Chondrocyte (in vitro differentiated cells): ENCODE measurements at regions not wholly inside any gene's neighbourhood (a gene's known extent, or its start where the extent isn't known, plus 50 kb on each side); places are given as distances from the start of the nearest gene placed in this dataset.

Experiments
- DNase-seq: peaks from one replicate; pipeline ENCODE4 v3.0.0; 2021; ENCODE audit warnings: mixed read lengths, low spot score
- H3K27ac Mint-ChIP-seq: one replicate; pipeline ENCODE4 v1.8.0; 2021; ENCODE audit warnings: mild to moderate bottlenecking, moderate library complexity, mixed read lengths; ENCODE audit not compliant: unreplicated experiment
- H3K27me3 Mint-ChIP-seq: 2 replicates; pipeline ENCODE4 v1.8.0; 2021; ENCODE audit warnings: low read depth, mixed read lengths
- H3K36me3 Mint-ChIP-seq: 2 replicates; pipeline ENCODE4 v1.8.0; 2021; ENCODE audit warnings: low read depth, mixed read lengths
- H3K4me1 Mint-ChIP-seq: 2 replicates; pipeline ENCODE4 v1.8.0; 2021; ENCODE audit warnings: low read depth, mild to moderate bottlenecking, mixed read lengths
- H3K4me3 Mint-ChIP-seq: one replicate; pipeline ENCODE4 v1.8.0; 2021; ENCODE audit warnings: mild to moderate bottlenecking, moderate library complexity, mixed read lengths; ENCODE audit not compliant: unreplicated experiment
- H3K9me3 Mint-ChIP-seq: 2 replicates; pipeline ENCODE4 v1.8.0; 2021; ENCODE audit warnings: low read depth, mixed read lengths
- CTCF ChIP-seq: fragments of 200-600 bp; sonication (generic); IDR thresholded peaks from 2 replicates; pipeline ENCODE4 v1.5.0; 2021; ENCODE audit warnings: antibody characterized with exemption, mild to moderate bottlenecking, moderate library complexity

DNA sequence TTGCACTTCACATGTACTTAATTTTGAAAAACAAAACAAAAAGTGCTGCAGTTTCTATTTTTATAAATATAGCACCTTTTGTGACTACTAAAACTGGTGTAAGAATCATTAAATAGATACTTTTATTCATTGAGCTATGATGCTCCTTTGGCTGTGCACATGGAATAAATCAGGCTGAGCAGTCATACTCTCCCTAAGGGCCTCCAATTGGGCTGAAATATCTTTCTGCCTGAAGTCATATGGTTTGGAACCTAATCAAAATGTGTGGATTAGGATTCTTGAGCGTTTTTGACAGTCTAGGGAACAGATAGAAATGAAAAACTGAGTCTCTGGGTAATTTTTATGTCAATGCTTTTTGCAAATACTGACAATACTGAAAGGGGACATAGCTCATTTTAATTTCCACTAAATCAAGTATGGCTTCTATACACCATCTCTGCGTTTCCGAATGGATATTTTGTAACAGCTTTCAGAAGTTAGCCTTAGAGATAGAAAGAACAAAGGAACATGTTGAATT is 392.2 kb upstream of the ROBO1 start:
- no peak for TF ChIP-seq CTCF
- H3K9me3 Mint-ChIP-seq: peaks cover 3% of the 10 kb centered on the region
- H3K4me3 Mint-ChIP-seq: no peak overlapping the region
- DNase-seq: no peak
- no peaks in the 10 kb centered on the region for H3K4me1 Mint-ChIP-seq
- no peaks in the 10 kb centered on the region for H3K36me3 Mint-ChIP-seq
- no peak overlapping the region for H3K27ac Mint-ChIP-seq
- no peaks in the 10 kb centered on the region for H3K27me3 Mint-ChIP-seq

DNA sequence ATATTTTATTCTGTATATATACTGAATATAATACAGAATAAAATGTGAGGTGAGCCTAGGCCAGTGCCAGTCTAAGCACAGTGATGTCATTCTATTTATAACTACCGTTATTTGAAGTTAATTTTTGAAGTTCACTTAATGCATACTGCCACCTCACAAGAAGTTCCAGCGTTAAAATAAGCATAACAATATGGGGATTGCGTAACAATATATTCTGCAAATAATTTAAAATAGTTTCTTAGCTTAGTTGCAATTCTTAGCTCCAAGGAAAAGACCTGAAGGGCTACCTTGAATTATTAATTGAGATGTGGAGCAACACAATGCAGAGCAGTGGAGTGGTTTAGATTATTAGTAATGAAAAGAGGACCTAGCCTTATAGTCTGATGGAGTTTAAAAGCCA is 390.5 kb upstream of the ROBO1 start:
- Mint-ChIP-seq H3K9me3 (no peaks in the 10 kb centered on the region), H3K27me3 (no peaks in the 10 kb centered on the region), H3K36me3 (no peaks in the 10 kb centered on the region), H3K4me1 (no peaks in the 10 kb centered on the region), H3K27ac (no peak overlapping the region), H3K4me3 (no peak overlapping the region)
- DNase-seq: no peak
- no peak for TF ChIP-seq CTCF

GRCh38 chr3:80157546-80157945 is 389.7 kb upstream of the ROBO1 start:
- H3K4me3 Mint-ChIP-seq: no peak overlapping the region
- H3K27ac Mint-ChIP-seq: no peak overlapping the region
- H3K36me3 Mint-ChIP-seq: no peaks in the 10 kb centered on the region
- no peaks in the 10 kb centered on the region for H3K9me3 Mint-ChIP-seq
- H3K27me3 Mint-ChIP-seq: no peaks in the 10 kb centered on the region
- no peaks in the 10 kb centered on the region for H3K4me1 Mint-ChIP-seq
- no peak for DNase-seq
- TF ChIP-seq CTCF: no peak

GRCh38 chr3:80152692-80153091 is 384.9 kb upstream of the ROBO1 start:
- peaks cover 23% of the 10 kb centered on the region for H3K9me3 Mint-ChIP-seq
- no peak for DNase-seq
- no peak for TF ChIP-seq CTCF
- H3K27ac Mint-ChIP-seq: no peak overlapping the region
- H3K4me3 Mint-ChIP-seq: no peak overlapping the region
- H3K36me3 Mint-ChIP-seq: no peaks in the 10 kb centered on the region
- no peaks in the 10 kb centered on the region for H3K27me3 Mint-ChIP-seq
- H3K4me1 Mint-ChIP-seq: no peaks in the 10 kb centered on the region

- peaks cover 2% of the 10 kb centered on the region for H3K36me3 Mint-ChIP-seq
- TF ChIP-seq CTCF: no peak
- no peak overlapping the region for H3K4me3 Mint-ChIP-seq
These were observed 374.9 kb upstream of the ROBO1 start for GRCh38 chr3:80142714-80143113.

More at GRCh38 chr3:80142714-80143113, 374.9 kb upstream of the ROBO1 start:
- peaks cover 13% of the 10 kb centered on the region for H3K9me3 Mint-ChIP-seq
- DNase-seq: no peak
- no peaks in the 10 kb centered on the region for H3K4me1 Mint-ChIP-seq
- H3K27ac Mint-ChIP-seq: no peak overlapping the region
- no peaks in the 10 kb centered on the region for H3K27me3 Mint-ChIP-seq
